Heart right ventricle (tissue), 16 donors: ENCODE measurements at regions not wholly inside any gene's neighbourhood (a gene's known extent, or its start where the extent isn't known, plus 50 kb on each side); places are given as distances from the start of the nearest gene placed in this dataset.

Experiments
- ATAC-seq, 8 donors: fragments of 200-7000 bp; cut with Tn5 transposase; one replicate each; pipeline ENCODE4 v1.9.1; 2020; ENCODE audit warnings: mild to moderate bottlenecking in 8 of 8, moderate library complexity in 8 of 8, moderate number of reproducible peaks in 1 of 8
- DNase-seq, 2 donors: peaks; one replicate each; pipeline ENCODE4 v3.0.0-alpha.2; 2020
- H3K27ac ChIP-seq, 10 donors: fragments of 200-600 bp; sonication (generic) in 2 of 10; one replicate each; pipeline versions ENCODE4 v1.5.0 to v1.8.0; 2020 to 2022; ENCODE audit warnings: mild to moderate bottlenecking in 3 of 10
- H3K27me3 ChIP-seq, 7 donors: fragments of 200-600 bp; one replicate each; pipeline ENCODE4 v1.8.0; 2021 to 2022; ENCODE audit warnings: mild to moderate bottlenecking in 2 of 7
- H3K36me3 ChIP-seq, 9 donors: fragments of 200-600 bp; sonication (generic) in 1 of 9; one replicate each; pipeline versions ENCODE4 v1.5.0 to v1.8.0; 2020 to 2022; ENCODE audit warnings: mild to moderate bottlenecking in 2 of 9
- H3K4me1 ChIP-seq, 9 donors: fragments of 200-600 bp; sonication (generic) in 1 of 9; one replicate each; pipeline versions ENCODE4 v1.5.0 to v1.8.0; 2020 to 2022; ENCODE audit warnings: mild to moderate bottlenecking in 4 of 9
- H3K4me3 ChIP-seq, 10 donors: fragments of 200-600 bp; sonication (generic) in 2 of 10; one replicate each; pipeline versions ENCODE4 v1.5.0 to v1.8.0; 2020 to 2022; ENCODE audit warnings: mild to moderate bottlenecking in 7 of 10, moderate library complexity in 2 of 10
- H3K9me3 ChIP-seq, 11 donors: fragments of 200-600 bp in 10 of 11; sonication (generic) in 2 of 11; one replicate each; pipeline versions ENCODE4 v1.5.0 to v1.8.0; 2013 to 2022; ENCODE audit warnings: mild to moderate bottlenecking in 2 of 11, control low read depth in 1 of 11, moderate library complexity in 1 of 11
- WGBS, 2 donors: extraction: QIAGEN DNeasy Blood & Tissue Kit; methylation state at CpG; one replicate each; pipeline ENCODE4 v1.1.7; 2013; ENCODE audit warnings: inconsistent platforms in 1 of 2; 5-methylcytosine and 5-hydroxymethylcytosine counted together
- intact Hi-C, 10 donors: fragments of 100-400 bp; cut with DNase I; formaldehyde crosslinking; loops; one replicate each; pipeline versions ENCODE4 v1.11.1 to v1.14.2; 2022
- TF ChIP-seq, protein P1 (sequence below), 9 donors: fragments of 200-600 bp; sonication (generic) in 2 of 9; IDR thresholded peaks; one replicate each; pipeline versions ENCODE4 v1.5.0 to v1.8.0; 2021 to 2022; ENCODE audit warnings: antibody characterized with exemption in 9 of 9, mild to moderate bottlenecking in 5 of 9, moderate library complexity in 1 of 9
- donor health status: Arrhythmogenic right ventricular cardiomyopathy.
- donor health status: ischemic (EF 13 %, LVEDD 7.1; RV severe dilation, severe dysfunction).
- donor health status: healthy with polysubstance abuse.
- donor health status: DM: no; HTN: yes; CAD: no.
- donor health status: DM: no; HTN: no; CAD: no.
- donor health status: ischemic (EF 25% LVEDD 6.9; RV normal size, moderate dysfunction).
- donor health status: ischemic (EF 25% LVEDD 5.7; RV mildly dilated, moderate dysfunction).
- donor health status: healthy.
- donor health status: DM: yes; HTN: yes; CAD: no.
- donor health status: Ischemic cardiomyopathy.
- donor health status: ischemic (EF 35%, LVEDD 5.7; RV mildly dilated, moderate dysfunction).
- donor health status: nonischemic (EF 11% LVEDD 7.7; RV severe dilation, severe dysfunction).
- donor health status: DM: yes; HTN: yes; CAD: no.
- donor health status: PGD.
- donor health status: ischemic (EF 29% LVEDD 5.4; RV normal size, mild dysfunction).
- donor health status: nonischemic (EF 23%, LVEDD 6.1; RV moderate dilation, normal function).

DNA sequence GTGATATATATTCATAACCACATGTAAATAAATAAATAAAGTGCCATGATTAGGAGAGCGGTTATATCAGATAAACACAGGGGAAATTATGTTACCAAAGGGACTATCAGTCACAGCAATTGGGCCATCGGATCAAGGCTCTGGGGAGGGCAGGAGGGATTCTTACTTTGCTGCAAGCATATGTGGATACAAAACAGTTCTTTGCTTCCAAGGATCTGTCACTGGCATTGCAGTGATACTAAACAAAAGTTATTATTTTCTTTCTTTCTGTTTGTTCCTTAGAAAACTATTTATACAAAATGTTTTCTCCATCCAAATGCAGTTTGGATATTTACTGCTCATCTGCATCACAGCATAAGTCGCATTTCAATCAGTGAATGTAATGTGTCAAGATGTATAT is 188.4 kb upstream of the MGMT start:
- Histone ChIP-seq H3K36me3 (no peaks in the 10 kb centered on the region), H3K27me3 (no peaks in the 10 kb centered on the region), H3K4me1 (peaks cover 0 to 18% (median 0%) of the 10 kb centered on the region in 9 donors), H3K9me3 (peaks cover 0 to 10% (median 0%) of the 10 kb centered on the region in 11 donors), H3K4me3 (no peak overlapping the region), H3K27ac (no peak overlapping the region)
- WGBS, 2 donors, result 73 to 79% methylated on average over 3 of the region's 3 CpGs
- ATAC-seq (no peak), DNase-seq (no peak)
- TF ChIP-seq, protein P1, sequence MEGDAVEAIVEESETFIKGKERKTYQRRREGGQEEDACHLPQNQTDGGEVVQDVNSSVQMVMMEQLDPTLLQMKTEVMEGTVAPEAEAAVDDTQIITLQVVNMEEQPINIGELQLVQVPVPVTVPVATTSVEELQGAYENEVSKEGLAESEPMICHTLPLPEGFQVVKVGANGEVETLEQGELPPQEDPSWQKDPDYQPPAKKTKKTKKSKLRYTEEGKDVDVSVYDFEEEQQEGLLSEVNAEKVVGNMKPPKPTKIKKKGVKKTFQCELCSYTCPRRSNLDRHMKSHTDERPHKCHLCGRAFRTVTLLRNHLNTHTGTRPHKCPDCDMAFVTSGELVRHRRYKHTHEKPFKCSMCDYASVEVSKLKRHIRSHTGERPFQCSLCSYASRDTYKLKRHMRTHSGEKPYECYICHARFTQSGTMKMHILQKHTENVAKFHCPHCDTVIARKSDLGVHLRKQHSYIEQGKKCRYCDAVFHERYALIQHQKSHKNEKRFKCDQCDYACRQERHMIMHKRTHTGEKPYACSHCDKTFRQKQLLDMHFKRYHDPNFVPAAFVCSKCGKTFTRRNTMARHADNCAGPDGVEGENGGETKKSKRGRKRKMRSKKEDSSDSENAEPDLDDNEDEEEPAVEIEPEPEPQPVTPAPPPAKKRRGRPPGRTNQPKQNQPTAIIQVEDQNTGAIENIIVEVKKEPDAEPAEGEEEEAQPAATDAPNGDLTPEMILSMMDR (IDR thresholded peaks at IDR 0.05), result no peak
- intact Hi-C loops, result loop anchor here in 1 of 10 donors (10.0 kb wide), 1 partner anchor 686 kb away; the partner anchor contains the start of gene EBF3

DNA sequence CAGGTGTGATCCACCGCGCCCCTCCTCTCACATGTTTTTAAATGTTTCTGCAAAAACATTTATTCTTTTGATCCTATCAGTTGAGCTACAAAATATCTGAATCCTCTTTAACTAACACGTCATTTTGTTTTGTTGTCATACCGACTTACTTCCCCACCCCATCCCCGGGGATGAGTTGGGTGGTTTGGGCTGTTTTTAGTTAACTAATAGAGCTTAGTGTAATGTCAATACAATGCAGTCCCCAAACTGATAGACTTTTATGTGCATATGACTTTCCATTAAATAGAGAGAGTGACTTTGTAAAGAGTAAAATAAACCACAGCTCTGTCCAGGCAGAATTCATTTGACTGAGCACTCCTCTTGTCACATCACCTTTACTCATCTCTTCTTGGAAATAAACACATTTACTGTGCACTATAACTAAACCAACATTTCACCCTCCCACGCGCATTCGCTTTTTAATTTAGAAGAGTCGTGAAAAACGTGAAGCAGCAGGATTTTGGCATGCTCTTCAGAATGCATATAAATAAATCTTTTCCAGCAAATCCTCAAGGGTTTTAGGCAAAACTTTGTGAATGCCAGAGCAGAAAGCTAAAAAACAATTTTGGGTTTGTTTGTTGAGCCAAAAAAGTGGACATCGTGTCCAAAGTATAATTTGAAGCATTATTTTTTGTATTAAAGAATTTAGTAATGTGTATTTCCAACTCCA is 187.4 kb upstream of the MGMT start:
- H3K27me3 ChIP-seq, result no peaks in the 10 kb centered on the region
- peak overlapping the region in 1 of 10 donors; percentile 11 for H3K27ac ChIP-seq
- TF ChIP-seq, protein P1 (IDR thresholded peaks at IDR 0.05), result no peak
- no peaks in the 10 kb centered on the region for H3K36me3 ChIP-seq
- peaks cover 0 to 18% (median 0%) of the 10 kb centered on the region in 9 donors for H3K4me1 ChIP-seq
- ATAC-seq (no peak), DNase-seq (no peak)
- H3K4me3 ChIP-seq, result no peak overlapping the region
- intact Hi-C loops, result loop anchor here in 1 of 10 donors (10.0 kb wide), 1 partner anchor 685 kb away; the partner anchor contains the start of gene EBF3
- H3K9me3 ChIP-seq, result peaks cover 0 to 10% (median 0%) of the 10 kb centered on the region in 11 donors
- 58 to 60% methylated on average over 11 of the region's 11 CpGs for WGBS, 2 donors

DNA sequence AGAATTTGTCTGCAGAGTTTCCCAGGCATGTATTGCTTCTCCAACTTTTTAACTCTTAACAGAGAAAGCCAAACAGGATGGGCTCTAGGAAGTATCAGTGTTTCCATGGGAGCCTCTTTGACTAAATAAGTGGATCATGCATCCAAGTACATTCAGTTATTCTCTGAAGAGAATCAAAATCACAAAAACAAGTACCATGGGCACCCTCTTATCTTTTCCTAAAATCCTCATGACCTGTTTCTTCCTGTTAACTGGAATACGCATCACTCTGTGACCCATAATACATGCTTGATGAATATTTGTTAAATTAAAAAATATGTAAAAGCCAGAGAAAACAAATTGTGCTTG is 186.9 kb upstream of the MGMT start:
- Histone ChIP-seq H3K27ac (no peak overlapping the region), H3K27me3 (no peaks in the 10 kb centered on the region), H3K4me1 (peaks cover 0 to 18% (median 0%) of the 10 kb centered on the region in 9 donors), H3K36me3 (no peaks in the 10 kb centered on the region), H3K4me3 (no peak overlapping the region), H3K9me3 (peaks cover 0 to 10% (median 0%) of the 10 kb centered on the region in 11 donors)
- intact Hi-C loops, result no loop called here
- 50 to 70% methylated on average over 1 of the region's 1 CpG for WGBS, 2 donors
- DNase-seq, result no peak
- TF ChIP-seq, protein P1 (IDR thresholded peaks at IDR 0.05), result no peak
- peak in 3 of 8 donors; percentile 49 to 76 (median 49) for ATAC-seq

DNA sequence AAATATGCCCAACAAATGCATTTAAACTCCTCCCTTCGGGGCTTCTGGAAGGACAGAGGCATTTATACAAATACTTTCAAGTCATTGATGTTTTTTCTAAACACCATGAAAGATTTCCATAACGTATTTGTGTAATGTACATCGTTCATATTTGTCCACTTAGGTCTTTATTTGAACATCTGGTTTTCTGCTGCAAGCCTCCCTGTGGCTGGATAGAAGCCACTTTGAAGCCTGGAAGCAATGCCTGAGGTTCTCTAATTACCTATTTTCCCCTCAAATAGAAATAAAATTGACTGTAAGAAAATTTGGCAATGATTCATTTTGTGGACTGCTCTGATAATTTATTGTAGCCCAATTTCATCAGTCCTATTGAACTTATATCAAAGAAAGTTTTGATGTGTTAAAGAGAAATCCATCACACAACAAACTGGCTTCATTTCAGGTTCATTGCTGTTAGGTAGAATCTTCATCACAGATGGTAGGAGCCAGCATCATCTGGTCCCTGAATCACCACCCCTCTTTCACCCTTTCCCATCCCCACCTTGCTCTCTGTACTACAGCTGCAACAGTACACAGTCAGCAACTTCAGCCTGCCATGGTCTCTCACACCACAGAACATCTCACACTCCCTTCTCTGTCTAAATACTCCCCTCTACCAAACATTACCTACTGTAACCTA is 186.0 kb upstream of the MGMT start:
- TF ChIP-seq, protein P1 (IDR thresholded peaks at IDR 0.05), result no peak
- ATAC-seq, result no peak
- Histone ChIP-seq H3K27me3 (no peaks in the 10 kb centered on the region), H3K4me3 (no peak overlapping the region), H3K9me3 (peaks cover 0 to 10% (median 0%) of the 10 kb centered on the region in 11 donors), H3K27ac (no peak overlapping the region), H3K4me1 (peaks cover 0 to 18% (median 0%) of the 10 kb centered on the region in 9 donors), H3K36me3 (no peaks in the 10 kb centered on the region)
- WGBS, 2 donors, result 52 to 66% methylated on average over 3 of the region's 3 CpGs
- DNase-seq, result no peak
- intact Hi-C loops, result no loop called here
